Stomach (tissue), 8 donors: ENCODE measurements at regions not wholly inside any gene's neighbourhood (a gene's known extent, or its start where the extent isn't known, plus 50 kb on each side); places are given as distances from the start of the nearest gene placed in this dataset.

ENCODE experiments used
- DNase-seq, 2 donors: peaks; one replicate each; pipeline versions ENCODE4 v3.0.0 to v3.0.0-alpha.2; 2013 to 2019
- H3K27ac ChIP-seq, 5 donors: fragments of 200-600 bp in 4 of 5; sonication (generic) in 4 of 5; one replicate each; pipeline ENCODE4 v1.5.1; 2013 to 2019; ENCODE audit warnings: mild to moderate bottlenecking in 1 of 5, moderate library complexity in 1 of 5
- H3K27me3 ChIP-seq, 3 donors: fragments of 200-600 bp; sonication (generic); one replicate each; pipeline ENCODE4 v1.5.1; 2017 to 2019; ENCODE audit warnings: mixed run types in 1 of 3
- H3K36me3 ChIP-seq, 4 donors: fragments of 200-600 bp; sonication (generic); 1 replicate in 3 of 4; 2 replicates in 1 of 4; pipeline ENCODE4 v1.5.1; 2016 to 2019
- H3K4me1 ChIP-seq, 4 donors: fragments of 200-600 bp; sonication (generic); one replicate each; pipeline ENCODE4 v1.5.1; 2016 to 2019
- H3K4me3 ChIP-seq, 4 donors: fragments of 200-600 bp; sonication (generic) in 3 of 4; one replicate each; pipeline ENCODE4 v1.5.1; 2016 to 2019; ENCODE audit warnings: mild to moderate bottlenecking in 1 of 4
- H3K9me3 ChIP-seq, 4 donors: fragments of 200-600 bp; sonication (generic); one replicate each; pipeline ENCODE4 v1.5.1; 2016 to 2019
- EP300 ChIP-seq: sonication (generic); formaldehyde crosslinking; IDR thresholded peaks from one replicate; pipeline ENCODE4 v1.6.1; 2017; ENCODE audit warnings: antibody characterized with exemption
- POLR2A ChIP-seq, 4 donors: fragments of 450-650 bp; IDR thresholded peaks; one replicate each; pipeline ENCODE4 v1.6.1; 2016; ENCODE audit warnings: antibody characterized with exemption in 4 of 4, control low read depth in 2 of 4, mild to moderate bottlenecking in 1 of 4, moderate library complexity in 1 of 4
- POLR2AphosphoS5 ChIP-seq, 3 donors: sonication (generic); formaldehyde crosslinking; IDR thresholded peaks; one replicate each; pipeline ENCODE4 v1.6.1; 2016; ENCODE audit warnings: antibody characterized with exemption in 3 of 3
- WGBS, 5 donors: extraction: QIAGEN DNeasy Blood & Tissue Kit in 3 of 5; methylation state at CpG; one replicate each; pipeline versions ENCODE4 v1.1.5 to v1.1.7; 2013 to 2018; 5-methylcytosine and 5-hydroxymethylcytosine counted together
- intact Hi-C: fragments of 100-400 bp; cut with DNase I; formaldehyde crosslinking; loops from one replicate; pipeline ENCODE4 v1.15.1; 2023; ENCODE audit warnings: low total_unique reads
- TF ChIP-seq, protein P1 (sequence below), 7 experiments: fragments of 450-650 bp in 4 of 7; fragments of 200-600 bp in 3 of 7; sonication (generic) in 3 of 7; IDR thresholded peaks; one replicate each; pipeline ENCODE4 v1.5.1; 2016 to 2019; ENCODE audit warnings: antibody characterized with exemption in 7 of 7, control low read depth in 2 of 7, mild to moderate bottlenecking in 1 of 7
- donor health status: healthy with polysubstance abuse.
- donor health status: Bipolar disorder and iron deficiency.
- donor health status: healthy.

DNA sequence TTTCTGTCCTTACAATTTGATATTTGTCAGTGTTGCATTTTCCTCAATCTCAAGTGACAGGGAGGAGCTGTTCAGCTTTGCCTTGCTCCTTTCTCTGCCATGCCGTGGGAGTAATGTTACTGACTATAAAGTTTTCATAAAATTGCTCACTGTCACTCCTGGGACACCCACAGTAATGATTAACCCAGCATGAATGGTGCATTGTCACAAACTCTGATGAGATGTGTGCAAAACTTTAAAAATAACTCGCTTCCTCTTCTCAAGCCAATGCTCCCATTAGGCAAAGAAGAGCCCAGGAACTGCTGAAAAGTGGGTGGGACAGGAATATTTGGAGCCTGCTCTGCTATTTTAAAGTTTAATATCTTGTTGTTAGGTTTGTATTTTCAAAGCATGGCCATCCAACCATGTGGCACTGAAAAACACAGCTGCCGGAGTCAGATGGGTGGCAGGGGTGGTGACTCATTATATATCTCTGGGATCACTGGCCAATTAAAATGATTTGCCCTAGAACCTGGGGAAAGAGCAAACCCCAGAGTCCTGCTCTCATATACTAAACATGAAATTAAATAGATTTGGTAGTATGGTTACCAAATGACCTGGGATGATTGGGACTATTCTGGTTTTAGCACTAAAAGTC lies 260.1 kb downstream of the BTBD3 start:
- H3K27ac ChIP-seq, result no peak overlapping the region
- TF ChIP-seq EP300 (no peak), POLR2A (IDR thresholded peaks at IDR 0.05) (no peak), POLR2AphosphoS5 (IDR thresholded peaks at IDR 0.05) (no peak)
- TF ChIP-seq, protein P1, sequence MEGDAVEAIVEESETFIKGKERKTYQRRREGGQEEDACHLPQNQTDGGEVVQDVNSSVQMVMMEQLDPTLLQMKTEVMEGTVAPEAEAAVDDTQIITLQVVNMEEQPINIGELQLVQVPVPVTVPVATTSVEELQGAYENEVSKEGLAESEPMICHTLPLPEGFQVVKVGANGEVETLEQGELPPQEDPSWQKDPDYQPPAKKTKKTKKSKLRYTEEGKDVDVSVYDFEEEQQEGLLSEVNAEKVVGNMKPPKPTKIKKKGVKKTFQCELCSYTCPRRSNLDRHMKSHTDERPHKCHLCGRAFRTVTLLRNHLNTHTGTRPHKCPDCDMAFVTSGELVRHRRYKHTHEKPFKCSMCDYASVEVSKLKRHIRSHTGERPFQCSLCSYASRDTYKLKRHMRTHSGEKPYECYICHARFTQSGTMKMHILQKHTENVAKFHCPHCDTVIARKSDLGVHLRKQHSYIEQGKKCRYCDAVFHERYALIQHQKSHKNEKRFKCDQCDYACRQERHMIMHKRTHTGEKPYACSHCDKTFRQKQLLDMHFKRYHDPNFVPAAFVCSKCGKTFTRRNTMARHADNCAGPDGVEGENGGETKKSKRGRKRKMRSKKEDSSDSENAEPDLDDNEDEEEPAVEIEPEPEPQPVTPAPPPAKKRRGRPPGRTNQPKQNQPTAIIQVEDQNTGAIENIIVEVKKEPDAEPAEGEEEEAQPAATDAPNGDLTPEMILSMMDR (IDR thresholded peaks at IDR 0.05), result no peak
- WGBS, 5 donors, result 44 to 68% (median 53%) methylated on average over 3 of the region's 3 CpGs
- no peak overlapping the region for H3K4me3 ChIP-seq
- H3K27me3 ChIP-seq, result no peaks in the 10 kb centered on the region
- H3K9me3 ChIP-seq, result no peaks in the 10 kb centered on the region
- no peaks in the 10 kb centered on the region for H3K36me3 ChIP-seq
- peaks cover 0 to 31% (median 8%) of the 10 kb centered on the region in 4 donors for H3K4me1 ChIP-seq
- intact Hi-C loops, result no loop called here
- peak in 1 of 2 donors; percentile 24 for DNase-seq

DNA sequence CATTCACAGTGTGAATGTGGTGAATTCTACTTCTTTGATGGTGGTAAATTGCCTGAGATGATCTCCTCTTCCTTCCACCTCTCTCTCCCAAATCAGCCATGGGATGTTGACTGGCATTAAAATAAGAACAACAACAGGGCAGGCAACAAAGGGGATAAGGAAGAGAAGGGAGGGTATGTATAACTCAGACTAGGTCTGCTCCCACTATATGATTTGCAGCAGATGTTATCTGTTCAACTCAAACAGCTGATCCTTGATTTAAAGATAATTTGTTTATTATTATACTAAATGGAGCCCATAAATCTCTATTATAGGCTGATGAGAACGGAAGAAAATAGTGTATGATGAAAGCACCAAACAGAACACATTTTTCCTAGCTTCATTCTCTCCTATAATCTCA lies 262.0 kb downstream of the BTBD3 start:
- WGBS, 5 donors, result 23 to 44% (median 36%) methylated on average over 1 of the region's 1 CpG
- H3K4me1 ChIP-seq, result peaks cover 0 to 15% (median 2%) of the 10 kb centered on the region in 4 donors
- intact Hi-C loops, result no loop called here
- no peaks in the 10 kb centered on the region for H3K36me3 ChIP-seq
- H3K9me3 ChIP-seq, result no peaks in the 10 kb centered on the region
- TF ChIP-seq EP300 (no peak), POLR2AphosphoS5 (IDR thresholded peaks at IDR 0.05) (no peak), POLR2A (IDR thresholded peaks at IDR 0.05) (no peak)
- TF ChIP-seq, protein P1 (IDR thresholded peaks at IDR 0.05), result no peak
- no peak for DNase-seq
- no peaks in the 10 kb centered on the region for H3K27me3 ChIP-seq
- H3K4me3 ChIP-seq, result no peak overlapping the region
- H3K27ac ChIP-seq, result peak overlapping the region in 1 of 5 donors; percentile 32

DNA sequence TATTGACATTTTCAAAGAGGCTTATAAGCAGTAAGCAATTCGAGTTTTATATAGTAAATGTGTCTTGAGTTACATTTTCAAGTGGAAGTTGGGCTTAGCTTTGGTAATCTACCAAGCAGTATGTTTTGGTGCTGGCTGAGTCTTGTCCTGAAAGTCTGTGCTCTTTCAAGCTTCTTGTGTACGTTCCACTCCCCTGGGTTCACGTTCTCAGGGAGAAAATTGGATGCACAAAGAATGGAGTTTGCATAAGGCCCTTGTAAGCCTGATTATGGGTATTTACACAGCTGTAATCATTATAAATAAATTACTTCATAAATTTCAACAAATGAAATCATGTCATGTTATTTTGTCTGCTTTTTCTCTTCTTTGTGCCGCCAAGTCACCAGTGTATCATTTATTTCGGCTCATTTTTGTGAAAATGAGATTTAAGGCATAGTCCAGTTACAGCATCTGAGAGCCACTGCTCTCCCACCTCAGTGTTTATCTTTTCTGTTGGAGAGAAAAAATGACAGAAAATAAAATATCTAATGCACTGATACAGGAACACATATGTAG lies 262.5 kb downstream of the BTBD3 start:
- no peak for TF ChIP-seq POLR2A (IDR thresholded peaks at IDR 0.05)
- TF ChIP-seq, protein P1 (IDR thresholded peaks at IDR 0.05), result no peak
- no peak for TF ChIP-seq POLR2AphosphoS5 (IDR thresholded peaks at IDR 0.05)
- TF ChIP-seq EP300, result no peak
- no peaks in the 10 kb centered on the region for H3K36me3 ChIP-seq
- peak overlapping the region in 1 of 5 donors; percentile 32 for H3K27ac ChIP-seq
- peaks cover 0 to 15% (median 2%) of the 10 kb centered on the region in 4 donors for H3K4me1 ChIP-seq
- intact Hi-C loops, result no loop called here
- peak in 1 of 2 donors; percentile 39 for DNase-seq
- H3K4me3 ChIP-seq, result no peak overlapping the region
- H3K9me3 ChIP-seq, result no peaks in the 10 kb centered on the region
- H3K27me3 ChIP-seq, result no peaks in the 10 kb centered on the region
- 32 to 49% (median 35%) methylated on average over 5 of the region's 5 CpGs for WGBS, 5 donors

DNA sequence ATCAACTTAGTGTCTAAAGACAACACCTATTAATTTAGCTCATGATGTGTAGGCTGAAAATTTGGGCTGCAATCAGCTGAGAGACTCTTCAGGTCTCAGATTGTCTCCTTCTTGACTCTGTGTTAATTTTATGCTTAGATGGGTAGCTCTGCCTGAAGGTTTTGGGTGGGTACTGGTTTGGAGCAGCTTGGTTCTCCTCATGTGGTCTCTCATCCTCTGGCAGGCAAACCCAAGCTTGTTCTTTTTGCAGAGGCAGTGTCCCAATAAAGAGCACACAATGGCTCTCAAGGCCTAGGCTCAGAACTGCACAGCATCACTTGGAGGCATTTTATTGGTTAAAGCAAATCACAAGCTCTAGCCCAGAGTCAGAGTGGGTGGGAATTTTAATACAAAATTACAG lies 280.6 kb downstream of the BTBD3 start:
- TF ChIP-seq EP300 (no peak), POLR2AphosphoS5 (IDR thresholded peaks at IDR 0.05) (no peak), POLR2A (IDR thresholded peaks at IDR 0.05) (no peak)
- TF ChIP-seq, protein P1 (IDR thresholded peaks at IDR 0.05), result no peak
- H3K27ac ChIP-seq, result no peak overlapping the region
- intact Hi-C loops, result no loop called here
- no peaks in the 10 kb centered on the region for H3K4me1 ChIP-seq
- no peaks in the 10 kb centered on the region for H3K9me3 ChIP-seq
- no peaks in the 10 kb centered on the region for H3K27me3 ChIP-seq
- no peak for DNase-seq
- no peak overlapping the region for H3K4me3 ChIP-seq
- H3K36me3 ChIP-seq, result no peaks in the 10 kb centered on the region
